MM.1S (cell line): ENCODE measurements at regions not wholly inside any gene's neighbourhood (a gene's known extent, or its start where the extent isn't known, plus 50 kb on each side); places are given as distances from the start of the nearest gene placed in this dataset.

ENCODE experiments used
- EZH2 ChIP-seq: fragments of 300-600 bp; sonication (generic); optimal IDR thresholded peaks from 2 replicates; pipeline ENCODE3; 2017; ENCODE audit warnings: low read depth, mild to moderate bottlenecking, antibody characterized with exemption, low read length, mixed read lengths
- EZH2phosphoT487 ChIP-seq: fragments of 300-600 bp; sonication (generic); IDR thresholded peaks from 2 replicates; pipeline ENCODE4 v1.6.1; 2018; ENCODE audit warnings: antibody characterized with exemption, low read length
- TF ChIP-seq, protein P1 (sequence below): fragments of 300-600 bp; sonication (generic); IDR thresholded peaks from 2 replicates; pipeline ENCODE4 v1.5.1; 2016; ENCODE audit warnings: antibody characterized with exemption, low read length, mixed read lengths

DNA sequence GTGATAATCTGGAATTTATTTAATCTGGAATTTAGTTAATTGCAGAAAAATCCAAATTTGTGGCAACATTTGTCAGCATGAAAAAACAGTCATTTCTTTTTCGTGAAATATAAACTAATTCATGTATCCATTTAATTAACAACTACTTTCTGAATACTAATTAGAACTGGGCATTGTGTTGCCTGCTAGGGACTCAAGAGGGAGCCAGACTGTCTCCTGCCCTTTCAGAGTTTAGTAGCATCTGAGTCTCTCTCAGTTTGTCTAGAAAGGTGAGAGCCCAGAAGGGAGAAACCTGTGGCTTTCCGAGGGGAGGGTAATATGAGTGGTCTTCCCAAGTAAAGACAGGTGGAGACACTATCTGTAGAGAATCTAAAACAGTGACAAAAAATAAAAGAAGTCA lies 210.9 kb upstream of the HDDC2 start:
- TF ChIP-seq, protein P1, sequence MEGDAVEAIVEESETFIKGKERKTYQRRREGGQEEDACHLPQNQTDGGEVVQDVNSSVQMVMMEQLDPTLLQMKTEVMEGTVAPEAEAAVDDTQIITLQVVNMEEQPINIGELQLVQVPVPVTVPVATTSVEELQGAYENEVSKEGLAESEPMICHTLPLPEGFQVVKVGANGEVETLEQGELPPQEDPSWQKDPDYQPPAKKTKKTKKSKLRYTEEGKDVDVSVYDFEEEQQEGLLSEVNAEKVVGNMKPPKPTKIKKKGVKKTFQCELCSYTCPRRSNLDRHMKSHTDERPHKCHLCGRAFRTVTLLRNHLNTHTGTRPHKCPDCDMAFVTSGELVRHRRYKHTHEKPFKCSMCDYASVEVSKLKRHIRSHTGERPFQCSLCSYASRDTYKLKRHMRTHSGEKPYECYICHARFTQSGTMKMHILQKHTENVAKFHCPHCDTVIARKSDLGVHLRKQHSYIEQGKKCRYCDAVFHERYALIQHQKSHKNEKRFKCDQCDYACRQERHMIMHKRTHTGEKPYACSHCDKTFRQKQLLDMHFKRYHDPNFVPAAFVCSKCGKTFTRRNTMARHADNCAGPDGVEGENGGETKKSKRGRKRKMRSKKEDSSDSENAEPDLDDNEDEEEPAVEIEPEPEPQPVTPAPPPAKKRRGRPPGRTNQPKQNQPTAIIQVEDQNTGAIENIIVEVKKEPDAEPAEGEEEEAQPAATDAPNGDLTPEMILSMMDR = peak; percentile 83
- TF ChIP-seq EZH2 = no peak
- no peak for TF ChIP-seq EZH2phosphoT487
